ENCODE measurements at regions not wholly inside any gene's neighbourhood (a gene's known extent, or its start where the extent isn't known, plus 50 kb on each side); places are given as distances from the start of the nearest gene placed in this dataset.

GRCh38 chr12:88880051-88880450, 299.8 kb upstream of the KITLG start:
- in situ Hi-C loops (cut with HindIII; ENCODE audit: low sequenced_read_pairs): no loop called here
- no peak for DNase-seq (ENCODE audit: low read depth)
- TF ChIP-seq CTCF (IDR thresholded peaks at IDR 0.05; ENCODE audit: low read depth, low read length, missing control alignments): no peak
- no peak overlapping the region for H3K4me3 ChIP-seq (ENCODE audit: low read depth, low read length)

- H3K4me3 ChIP-seq (ENCODE audit: low read depth, low read length): no peak overlapping the region
- in situ Hi-C loops (cut with HindIII; ENCODE audit: low sequenced_read_pairs): no loop called here
- DNase-seq (ENCODE audit: low read depth): no peak
- no peak for TF ChIP-seq CTCF (IDR thresholded peaks at IDR 0.05; ENCODE audit: low read depth, low read length, missing control alignments)
These were observed 298.0 kb upstream of the KITLG start for GRCh38 chr12:88878295-88878694.

GRCh38 chr12:88876857-88877256, 296.6 kb upstream of the KITLG start:
- no peak overlapping the region for H3K4me3 ChIP-seq (ENCODE audit: low read depth, low read length)
- in situ Hi-C loops (cut with HindIII; ENCODE audit: low sequenced_read_pairs): no loop called here
- no peak for TF ChIP-seq CTCF (IDR thresholded peaks at IDR 0.05; ENCODE audit: low read depth, low read length, missing control alignments)

GRCh38 chr12:88870000-88870737, 289.9 kb upstream of the KITLG start:
- DNase-seq (ENCODE audit: low read depth): no peak
- no peak overlapping the region for H3K4me3 ChIP-seq (ENCODE audit: low read depth, low read length)
- in situ Hi-C loops (cut with HindIII; ENCODE audit: low sequenced_read_pairs): no loop called here
- no peak for TF ChIP-seq CTCF (IDR thresholded peaks at IDR 0.05; ENCODE audit: low read depth, low read length, missing control alignments)

More at GRCh38 chr12:88876857-88877256, 296.6 kb upstream of the KITLG start:
- DNase-seq (ENCODE audit: low read depth): no peak

GRCh38 chr12:88868050-88868449, 287.8 kb upstream of the KITLG start:
- DNase-seq (ENCODE audit: low read depth): no peak
- TF ChIP-seq CTCF (IDR thresholded peaks at IDR 0.05; ENCODE audit: low read depth, low read length, missing control alignments): no peak
- no peak overlapping the region for H3K4me3 ChIP-seq (ENCODE audit: low read depth, low read length)
- in situ Hi-C loops (cut with HindIII; ENCODE audit: low sequenced_read_pairs): no loop called here

GRCh38 chr12:88867510-88867909, 287.2 kb upstream of the KITLG start:
- TF ChIP-seq CTCF (IDR thresholded peaks at IDR 0.05; ENCODE audit: low read depth, low read length, missing control alignments): no peak
- in situ Hi-C loops (cut with HindIII; ENCODE audit: low sequenced_read_pairs): no loop called here
- H3K4me3 ChIP-seq (ENCODE audit: low read depth, low read length): no peak overlapping the region

More at GRCh38 chr12:88867510-88867909, 287.2 kb upstream of the KITLG start:
- DNase-seq (ENCODE audit: low read depth): no peak
